ENCODE measurements at regions not wholly inside any gene's neighbourhood (a gene's known extent, or its start where the extent isn't known, plus 50 kb on each side); places are given as distances from the start of the nearest gene placed in this dataset.

DNA sequence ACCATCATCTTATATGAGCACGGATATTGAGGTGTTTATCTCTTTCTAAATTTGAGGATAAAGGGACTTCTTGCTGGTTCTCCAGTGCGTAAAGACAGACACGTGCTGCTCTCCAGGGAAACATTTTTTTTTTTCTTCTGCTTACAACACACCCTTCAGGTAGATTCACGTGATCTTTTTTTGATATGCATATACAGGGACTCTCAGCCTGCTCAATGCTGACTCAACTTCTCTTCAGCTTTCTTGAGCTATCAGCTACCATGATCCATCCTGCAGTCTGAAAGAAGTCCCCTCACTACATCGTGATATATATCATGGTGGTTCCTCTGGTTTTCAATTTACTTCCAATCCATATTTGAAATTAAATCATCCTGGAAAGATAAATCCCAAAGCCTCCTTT is 87.1 kb upstream of the SLITRK3 start:
- TF ChIP-seq, protein P1, sequence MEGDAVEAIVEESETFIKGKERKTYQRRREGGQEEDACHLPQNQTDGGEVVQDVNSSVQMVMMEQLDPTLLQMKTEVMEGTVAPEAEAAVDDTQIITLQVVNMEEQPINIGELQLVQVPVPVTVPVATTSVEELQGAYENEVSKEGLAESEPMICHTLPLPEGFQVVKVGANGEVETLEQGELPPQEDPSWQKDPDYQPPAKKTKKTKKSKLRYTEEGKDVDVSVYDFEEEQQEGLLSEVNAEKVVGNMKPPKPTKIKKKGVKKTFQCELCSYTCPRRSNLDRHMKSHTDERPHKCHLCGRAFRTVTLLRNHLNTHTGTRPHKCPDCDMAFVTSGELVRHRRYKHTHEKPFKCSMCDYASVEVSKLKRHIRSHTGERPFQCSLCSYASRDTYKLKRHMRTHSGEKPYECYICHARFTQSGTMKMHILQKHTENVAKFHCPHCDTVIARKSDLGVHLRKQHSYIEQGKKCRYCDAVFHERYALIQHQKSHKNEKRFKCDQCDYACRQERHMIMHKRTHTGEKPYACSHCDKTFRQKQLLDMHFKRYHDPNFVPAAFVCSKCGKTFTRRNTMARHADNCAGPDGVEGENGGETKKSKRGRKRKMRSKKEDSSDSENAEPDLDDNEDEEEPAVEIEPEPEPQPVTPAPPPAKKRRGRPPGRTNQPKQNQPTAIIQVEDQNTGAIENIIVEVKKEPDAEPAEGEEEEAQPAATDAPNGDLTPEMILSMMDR (conservative IDR thresholded peaks at IDR 0.05; ENCODE audit: low read depth, low read length), result no peak
- TF ChIP-seq EZH2 (IDR thresholded peaks at IDR 0.05; ENCODE audit: low read length, unreplicated experiment) (no peak), EZH2phosphoT487 (IDR thresholded peaks at IDR 0.05; ENCODE audit: borderline replicate concordance, low read length) (no peak)

Measured in PC-3 (cell line).